ENCODE measurements at regions not wholly inside any gene's neighbourhood (a gene's known extent, or its start where the extent isn't known, plus 50 kb on each side); places are given as distances from the start of the nearest gene placed in this dataset.

- no peak for TF ChIP-seq CTCF (IDR thresholded peaks at IDR 0.05; ENCODE audit: low read depth, low read length, missing control alignments)
- H3K4me3 ChIP-seq (replicated peaks; ENCODE audit: low read depth, low read length) = no peak overlapping the region
- DNase-seq (ENCODE audit: extremely low read depth, low read depth) = no peak
Measured at GRCh38 chr7:41470081-41470480, 232.8 kb downstream of the INHBA start.

- no peak overlapping the region for H3K4me3 ChIP-seq (replicated peaks; ENCODE audit: low read depth, low read length)
- DNase-seq (ENCODE audit: extremely low read depth, low read depth) = no peak
- TF ChIP-seq CTCF (IDR thresholded peaks at IDR 0.05; ENCODE audit: low read depth, low read length, missing control alignments) = no peak
Measured at GRCh38 chr7:41467596-41467995, 235.3 kb downstream of the INHBA start.

- no peak overlapping the region for H3K4me3 ChIP-seq (replicated peaks; ENCODE audit: low read depth, low read length)
- no peak for TF ChIP-seq CTCF (IDR thresholded peaks at IDR 0.05; ENCODE audit: low read depth, low read length, missing control alignments)
- DNase-seq (ENCODE audit: extremely low read depth, low read depth) = no peak
Measured at GRCh38 chr7:41466760-41467384, 236.0 kb downstream of the INHBA start.

- H3K4me3 ChIP-seq (replicated peaks; ENCODE audit: low read depth, low read length) = no peak overlapping the region
- TF ChIP-seq CTCF (IDR thresholded peaks at IDR 0.05; ENCODE audit: low read depth, low read length, missing control alignments) = no peak
- no peak for DNase-seq (ENCODE audit: extremely low read depth, low read depth)
Measured at GRCh38 chr7:41465571-41465970, 237.3 kb downstream of the INHBA start.

GRCh38 chr7:41463770-41464470, 239.0 kb downstream of the INHBA start:
- no peak overlapping the region for H3K4me3 ChIP-seq (replicated peaks; ENCODE audit: low read depth, low read length)
- DNase-seq (ENCODE audit: extremely low read depth, low read depth) = no peak
- no peak for TF ChIP-seq CTCF (IDR thresholded peaks at IDR 0.05; ENCODE audit: low read depth, low read length, missing control alignments)

- DNase-seq (ENCODE audit: extremely low read depth, low read depth) = no peak
- H3K4me3 ChIP-seq (replicated peaks; ENCODE audit: low read depth, low read length) = no peak overlapping the region
- no peak for TF ChIP-seq CTCF (IDR thresholded peaks at IDR 0.05; ENCODE audit: low read depth, low read length, missing control alignments)
Measured at GRCh38 chr7:41459623-41460261, 243.1 kb downstream of the INHBA start.

Measured in HFF-Myc (cell line).